PFSK-1 (cell line): ENCODE measurements at regions not wholly inside any gene's neighbourhood (a gene's known extent, or its start where the extent isn't known, plus 50 kb on each side); places are given as distances from the start of the nearest gene placed in this dataset.

Experiments
- POLR2AphosphoS5 ChIP-seq: IDR thresholded peaks from 2 replicates; pipeline ENCODE4 v1.6.1; 2012; ENCODE audit warnings: low read depth, mild to moderate bottlenecking, control low read depth, low read length, moderate library complexity
- SIN3A ChIP-seq: IDR thresholded peaks from 2 replicates; pipeline ENCODE4 v1.6.1; 2012; ENCODE audit warnings: mild to moderate bottlenecking, low read length, moderate library complexity, borderline replicate concordance; ENCODE audit not compliant: insufficient read depth
- TAF1 ChIP-seq: IDR thresholded peaks from 2 replicates; pipeline ENCODE4 v1.6.1; 2012; ENCODE audit warnings: low read length, control low read depth, borderline replicate concordance; ENCODE audit not compliant: insufficient read depth

DNA sequence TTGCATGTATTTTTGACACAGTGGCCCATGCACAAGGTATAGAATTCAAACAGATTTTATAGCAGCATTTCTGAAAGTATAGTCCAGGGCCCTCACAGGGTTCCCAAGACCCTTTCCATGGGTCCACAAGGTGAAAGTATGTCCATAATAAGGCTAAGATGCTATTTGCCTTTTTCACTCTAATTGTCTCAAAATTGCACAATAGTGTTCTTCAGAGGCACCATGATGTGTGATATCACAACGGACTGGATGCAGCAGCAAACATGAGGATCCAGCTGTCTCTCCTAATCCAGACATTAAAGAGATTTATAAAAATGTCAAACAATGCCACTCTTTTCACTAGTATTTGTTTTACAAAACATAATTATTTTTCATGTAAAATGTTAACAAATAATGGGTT, 88.8 kb upstream of the PRDX6 start:
- no peak for TF ChIP-seq TAF1
- TF ChIP-seq POLR2AphosphoS5 = no peak
- no peak for TF ChIP-seq SIN3A
